Activated gamma-delta T cell (primary cell): ENCODE measurements at regions not wholly inside any gene's neighbourhood (a gene's known extent, or its start where the extent isn't known, plus 50 kb on each side); places are given as distances from the start of the nearest gene placed in this dataset.
"Not testable (repeated sequence)": the region's sequence is repeated elsewhere in the genome, so short reads cannot be mapped to it uniquely, and the experiment has no call there.

Source experiments
- DNase-seq: peaks from one replicate; lab custom pipeline; 2025; lab: John Stamatoyannopoulos, UW

GRCh38 chr15:69675731-69676130 is 223.1 kb downstream of the RPLP1 start:
- no peak for DNase-seq

DNA sequence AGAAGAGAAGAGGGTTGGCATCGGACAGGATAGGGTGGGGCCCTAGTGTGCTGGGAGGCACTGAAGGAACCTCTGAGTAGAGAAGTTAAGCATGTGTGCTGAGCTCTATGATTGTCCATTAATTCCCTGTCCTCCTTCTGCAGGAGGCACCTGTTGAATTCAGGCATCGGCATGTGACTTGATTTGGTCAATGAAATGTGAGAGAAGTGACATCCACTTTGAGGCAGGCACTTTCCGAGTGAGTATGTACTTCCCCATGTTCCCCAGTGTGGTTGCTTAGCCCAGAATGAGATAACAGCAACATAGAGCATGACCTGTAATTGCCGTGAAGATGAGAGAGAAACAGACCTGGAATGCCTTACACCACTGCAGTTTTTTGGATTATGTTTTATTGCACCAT is 224.8 kb downstream of the RPLP1 start:
- no peak for DNase-seq

DNA sequence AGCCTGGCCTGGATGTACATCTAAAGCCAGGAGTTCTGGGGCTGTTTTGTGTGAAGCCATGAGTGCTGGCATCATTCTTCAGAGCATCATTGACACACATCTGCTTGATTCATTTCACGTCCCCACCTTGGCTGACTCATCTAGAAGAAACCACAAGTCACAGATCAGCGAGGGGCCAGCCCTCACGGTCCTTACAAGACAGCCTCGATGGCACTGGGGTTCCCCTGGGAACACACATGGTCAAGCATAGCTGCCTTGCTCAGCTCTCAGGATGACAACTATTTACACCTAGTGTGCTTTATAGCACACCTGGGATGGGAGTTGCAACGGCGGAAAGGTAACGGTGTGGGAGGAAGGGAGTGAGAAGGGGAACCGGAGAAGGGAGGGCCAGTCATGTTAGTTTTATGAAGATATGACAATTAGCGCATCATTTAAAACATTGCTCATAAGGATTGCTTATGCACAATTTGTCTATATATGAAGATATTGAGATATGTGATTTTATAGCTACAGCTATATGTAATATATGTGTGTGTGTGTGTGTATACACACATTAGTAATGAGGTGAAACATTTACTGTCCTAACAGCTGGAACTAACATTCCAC is 227.1 kb downstream of the RPLP1 start:
- no peak for DNase-seq

- not testable (repeated sequence) for DNase-seq
Observed at GRCh38 chr15:69684823-69685222, 232.2 kb downstream of the RPLP1 start.

- DNase-seq, result no peak
Observed at GRCh38 chr15:69685512-69686452, 233.2 kb downstream of the RPLP1 start.

- no peak for DNase-seq
Observed at GRCh38 chr15:69686626-69687025, 234.0 kb downstream of the RPLP1 start.

- no peak for DNase-seq
Observed at GRCh38 chr15:69689133-69689532, 236.5 kb downstream of the RPLP1 start.

DNA sequence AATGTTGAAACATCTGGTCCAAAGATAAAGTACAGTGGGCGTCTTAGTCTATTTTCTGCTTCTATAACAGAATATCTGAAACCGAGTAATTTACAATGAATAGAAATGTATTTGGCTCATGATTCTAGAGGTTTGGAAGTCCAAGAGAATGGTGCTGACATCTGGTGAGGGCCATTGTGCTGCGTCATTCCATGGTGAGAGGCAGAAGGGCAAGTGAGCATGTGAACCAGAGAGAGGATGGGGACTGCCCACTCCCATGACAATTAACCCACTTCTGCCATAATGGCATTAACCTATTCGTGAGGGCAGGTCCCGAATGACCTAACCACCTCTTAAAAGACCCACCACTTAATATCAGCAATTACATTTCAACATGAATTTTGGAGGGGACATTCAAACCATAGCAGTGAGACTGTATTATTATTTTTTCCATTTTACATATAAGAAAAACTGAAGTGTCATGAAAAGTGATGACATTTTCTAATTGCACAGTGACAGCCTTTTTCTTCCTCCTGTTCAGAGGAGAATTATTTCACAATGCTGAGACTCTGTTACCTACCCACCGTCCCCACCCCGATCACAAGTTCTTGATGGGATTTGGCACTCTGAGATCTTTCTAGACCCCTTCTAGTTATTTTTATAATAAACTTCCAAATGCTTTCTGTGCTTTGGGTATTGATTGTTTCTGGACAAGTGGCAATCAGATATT is 238.8 kb downstream of the RPLP1 start:
- no peak for DNase-seq

- no peak for DNase-seq
Observed at GRCh38 chr15:69692342-69692741, 239.7 kb downstream of the RPLP1 start.

- no peak for DNase-seq
Observed at GRCh38 chr15:69693059-69693458, 240.4 kb downstream of the RPLP1 start.

GRCh38 chr15:69696946-69697345 is 244.3 kb downstream of the RPLP1 start:
- no peak for DNase-seq

DNA sequence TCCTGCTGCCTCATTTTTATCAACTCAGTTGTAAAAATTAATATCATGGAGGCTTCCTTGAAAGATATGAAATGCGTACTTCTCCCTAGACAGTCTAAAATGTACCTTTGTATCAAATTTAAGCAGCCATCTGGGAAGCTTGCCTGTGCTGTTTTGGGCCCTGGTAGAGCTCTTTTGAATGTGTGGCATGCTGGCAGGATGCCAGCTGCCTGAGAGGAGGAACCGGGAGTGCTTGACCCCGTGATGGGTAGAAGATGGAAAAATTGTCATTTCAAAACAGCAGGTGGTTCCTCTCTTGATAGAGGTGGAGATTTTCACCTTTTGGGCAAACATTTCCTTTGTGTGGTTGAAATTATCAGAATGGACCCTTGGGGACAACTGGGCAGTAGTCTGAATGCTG is 245.3 kb downstream of the RPLP1 start:
- DNase-seq, result no peak

- DNase-seq, result no peak
Observed at GRCh38 chr15:69699096-69699495, 246.5 kb downstream of the RPLP1 start.

GRCh38 chr15:69700380-69700779 is 247.8 kb downstream of the RPLP1 start:
- DNase-seq, result no peak

DNA sequence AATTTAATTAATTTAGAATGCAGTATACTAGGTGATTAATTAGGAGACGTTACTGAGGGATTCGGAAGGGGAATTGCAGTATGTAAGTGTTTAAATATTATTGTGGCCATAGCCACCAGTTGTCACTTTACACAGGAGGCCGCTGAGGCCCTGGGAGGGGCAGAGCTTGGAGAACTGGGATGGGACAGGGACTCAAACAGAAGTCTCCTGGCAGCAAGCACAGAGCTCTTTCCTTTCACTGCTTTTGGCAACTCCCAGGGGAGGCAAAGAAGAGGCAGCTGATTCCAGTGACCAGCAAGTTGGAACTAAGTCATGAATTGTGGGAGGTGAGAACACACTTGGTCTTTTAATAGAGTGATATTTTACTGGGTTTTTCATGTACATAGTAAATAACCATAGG is 248.6 kb downstream of the RPLP1 start:
- no peak for DNase-seq

DNA sequence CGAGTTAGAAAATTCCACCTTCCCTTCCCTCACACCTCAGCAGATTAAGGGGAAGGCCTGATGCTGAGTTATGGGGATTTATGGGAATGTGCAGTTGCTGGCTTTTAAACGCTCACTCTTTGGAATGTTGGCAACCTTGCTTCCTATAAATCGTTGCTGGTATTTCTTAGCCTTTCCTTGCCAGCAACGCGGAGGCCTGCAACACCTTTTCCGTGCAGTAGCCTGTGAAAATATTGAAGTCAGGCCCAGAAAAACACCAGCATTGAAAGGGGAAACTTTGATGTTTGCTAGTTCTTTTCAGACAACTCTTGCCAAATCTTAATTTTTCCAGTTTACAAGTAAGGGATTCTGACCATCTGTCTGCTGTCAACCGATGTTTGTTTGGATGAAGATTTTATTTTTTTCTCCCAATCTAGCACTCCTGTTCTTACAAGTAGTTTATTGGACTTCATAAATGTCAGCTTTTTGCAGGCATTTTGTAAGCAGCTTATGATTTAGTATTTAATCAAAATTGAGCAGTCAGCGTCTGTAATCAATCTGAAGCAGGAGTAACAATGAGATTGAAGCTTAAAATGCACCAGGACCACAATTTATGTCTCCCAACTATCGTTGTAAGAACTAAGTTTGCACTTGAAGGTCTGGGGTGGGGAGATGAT is 251.0 kb downstream of the RPLP1 start:
- no peak for DNase-seq

- DNase-seq, result no peak
Observed at GRCh38 chr15:69704229-69704628, 251.6 kb downstream of the RPLP1 start.

DNA sequence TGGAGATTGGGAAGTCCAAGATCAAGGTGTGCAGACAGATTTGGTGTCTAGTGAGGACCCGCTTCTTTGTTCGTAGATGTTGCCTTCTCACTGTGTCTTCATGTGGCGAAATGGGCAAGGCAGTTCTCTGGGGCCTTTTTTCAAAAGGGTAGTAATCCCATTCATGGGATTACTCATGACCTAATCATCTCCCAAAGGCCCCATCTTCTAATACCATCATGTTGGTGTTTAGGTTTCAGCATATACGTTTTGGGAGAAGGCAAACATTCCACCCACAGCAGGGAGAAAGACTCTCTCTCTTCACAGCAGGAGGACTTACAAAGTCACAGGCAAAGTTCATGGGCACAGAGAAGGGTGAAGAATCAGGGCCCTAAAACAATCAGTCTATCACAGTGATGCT is 252.1 kb downstream of the RPLP1 start:
- DNase-seq, result no peak

- DNase-seq, result no peak
Observed at GRCh38 chr15:69706353-69707097, 253.9 kb downstream of the RPLP1 start.

DNA sequence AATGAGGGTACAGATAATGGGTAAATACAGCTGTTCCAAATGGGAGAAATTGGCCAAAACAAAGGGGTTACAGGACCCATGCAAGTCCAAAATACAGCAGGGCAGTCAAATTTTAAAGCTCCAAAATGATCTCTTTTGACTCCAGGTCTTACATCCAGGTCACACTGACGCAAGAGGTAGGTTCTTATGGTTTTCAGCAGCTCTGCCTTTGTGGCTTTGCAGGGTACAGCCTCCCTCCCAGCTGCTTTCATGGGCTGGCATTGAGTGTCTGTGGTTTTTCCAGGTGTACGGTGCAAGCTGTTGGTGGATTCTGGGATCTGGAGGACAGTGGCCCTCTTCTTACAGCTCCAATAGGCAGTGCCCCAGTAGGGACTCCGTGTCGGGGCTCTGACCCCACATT is 254.6 kb downstream of the RPLP1 start:
- not testable (repeated sequence) for DNase-seq

DNA sequence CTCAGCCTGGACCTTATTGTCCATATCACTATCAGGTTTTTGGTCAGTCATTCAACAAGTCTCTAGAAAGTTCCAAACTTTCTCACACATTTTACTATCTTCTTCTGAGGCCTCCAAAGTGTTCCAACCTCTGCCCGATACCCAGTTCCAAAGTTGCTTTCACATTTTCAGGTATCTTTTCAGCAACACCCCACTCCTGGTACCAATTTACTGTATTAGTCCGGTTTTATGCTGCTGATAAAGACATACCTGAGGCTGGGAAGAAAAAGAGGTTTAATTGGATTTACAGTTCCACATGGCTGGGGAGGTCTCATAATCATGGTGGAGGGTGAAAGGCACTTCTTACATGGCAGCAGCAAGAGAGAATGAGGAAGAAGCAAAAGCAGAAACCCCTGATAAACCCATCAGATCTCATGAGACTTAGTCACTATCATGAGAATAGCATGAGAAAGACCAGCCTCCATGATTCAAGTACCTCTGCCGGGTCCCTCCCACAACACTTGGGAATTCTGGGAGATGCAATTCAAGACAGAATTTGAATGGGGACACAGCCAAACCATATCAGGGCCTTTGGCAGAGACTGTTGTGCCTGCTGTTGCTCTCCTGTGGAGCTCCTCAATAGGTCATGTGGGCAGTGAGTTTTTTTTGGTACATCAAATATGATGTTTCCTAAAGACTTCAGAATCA is 256.0 kb downstream of the RPLP1 start:
- DNase-seq, result not testable (repeated sequence)
